Motor neuron (in vitro differentiated cells): ENCODE measurements at regions not wholly inside any gene's neighbourhood (a gene's known extent, or its start where the extent isn't known, plus 50 kb on each side); places are given as distances from the start of the nearest gene placed in this dataset.
A peak's percentile ranks its signal among the peaks of the same experiment; 100 is the strongest.
"Not testable (repeated sequence)": the region's sequence is repeated elsewhere in the genome, so short reads cannot be mapped to it uniquely, and the experiment has no call there.

Source experiments
- ATAC-seq, 8 experiments: fragments of 200-7000 bp; cut with Tn5 transposase; replicated peaks in 6 of 8; 2 replicates each; pipeline ENCODE4 v1.8.0; 2021; ENCODE audit warnings: mild to moderate bottlenecking in 8 of 8, moderate library complexity in 8 of 8
- H3K27ac ChIP-seq, 2 donors: fragments of 250-450 bp; sonication (Bioruptor Pico); 2 replicates each; pipeline ENCODE4 v1.9.0; 2021; ENCODE audit warnings: antibody characterized with exemption in 2 of 2, mild to moderate bottlenecking in 2 of 2, moderate library complexity in 1 of 2
- H3K4me1 ChIP-seq, 2 donors: fragments of 250-450 bp; sonication (Bioruptor Pico); replicated peaks in 1 of 2; 2 replicates each; pipeline ENCODE4 v1.6.1; 2021; ENCODE audit warnings: antibody characterized with exemption in 2 of 2, mild to moderate bottlenecking in 2 of 2, moderate library complexity in 1 of 2
- H3K4me3 ChIP-seq, 5 donors: fragments of 250-450 bp; sonication (Bioruptor Pico); 2 replicates each; pipeline ENCODE4 v1.9.0; 2021; ENCODE audit warnings: antibody characterized with exemption in 5 of 5, mild to moderate bottlenecking in 5 of 5, moderate library complexity in 4 of 5
- WGBS, 10 experiments: fragments of 450-650 bp; shearing (Covaris generic); methylation state at CpG; one replicate each; pipeline ENCODE4 v1.0.0; 2022; 5-methylcytosine and 5-hydroxymethylcytosine counted together
- in situ Hi-C, 9 experiments: fragments of 400-800 bp; cut with MboI; loops; one replicate each; pipeline ENCODE4 v1.15.0; 2021; ENCODE audit warnings: low sequenced_read_pairs in 9 of 9, low pct_unique_long_range_greater_than_20kb in 2 of 9; ENCODE audit not compliant: unreplicated experiment in 9 of 9

DNA sequence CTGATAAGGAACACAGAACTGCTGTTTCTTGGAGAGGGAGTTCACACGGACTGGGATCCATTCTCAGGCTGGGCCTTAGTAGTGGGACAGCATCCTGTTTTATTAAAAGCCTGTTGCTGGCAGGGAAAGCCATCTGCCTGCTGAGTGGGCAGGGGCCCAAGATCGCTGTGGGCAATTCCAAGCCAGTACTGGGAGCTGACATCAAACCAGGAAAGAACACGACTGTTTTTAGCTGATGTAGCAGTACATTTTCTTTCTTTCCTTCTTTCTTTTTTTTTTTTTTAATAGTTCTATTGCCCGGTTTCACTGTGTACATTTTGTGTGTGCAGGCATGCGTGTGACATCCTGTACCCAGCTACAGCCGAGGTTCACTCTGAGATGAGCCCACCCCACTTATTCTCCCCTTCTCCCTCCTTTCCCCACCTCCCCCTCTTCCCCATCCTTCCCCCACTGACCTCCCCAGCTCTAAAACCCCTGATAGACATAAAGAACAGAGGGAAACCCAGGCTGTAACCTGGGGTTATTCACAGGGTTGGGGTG is 143.5 kb upstream of the PLGLB2 start:
- ATAC-seq: peak in 7 of 8 experiments; percentile 38 to 69 (median 43)

DNA sequence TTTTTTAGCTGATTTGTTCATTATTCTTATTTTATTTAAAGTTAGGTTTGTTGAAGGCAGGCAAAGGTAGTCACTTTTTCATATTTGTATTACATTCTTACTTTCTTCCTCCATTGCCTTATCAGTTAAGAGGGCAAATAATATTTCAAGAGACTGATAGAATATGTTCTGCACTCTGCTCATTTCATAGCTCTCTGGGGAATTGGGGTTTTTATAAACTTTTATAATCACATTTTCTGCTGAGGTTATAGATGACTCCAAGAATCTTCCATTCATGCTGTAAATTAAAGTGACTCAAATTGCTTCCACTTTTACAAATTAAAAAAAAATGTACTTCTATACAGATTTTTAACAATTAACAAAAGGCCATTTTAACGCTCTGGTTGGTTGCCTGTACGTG is 142.9 kb upstream of the PLGLB2 start:
- H3K4me1 ChIP-seq, H3K27ac ChIP-seq, H3K4me3 ChIP-seq, ATAC-seq, in situ Hi-C loops: not testable (repeated sequence)
- no CpG with 5 or more reads among the region's 2 CpGs for WGBS, 10 experiments

More for the DNA sequence above, 143.5 kb upstream of the PLGLB2 start:
- H3K4me1 ChIP-seq, H3K27ac ChIP-seq, in situ Hi-C loops, H3K4me3 ChIP-seq: not testable (repeated sequence)
- WGBS, 10 experiments: no CpG with 5 or more reads among the region's 6 CpGs

DNA sequence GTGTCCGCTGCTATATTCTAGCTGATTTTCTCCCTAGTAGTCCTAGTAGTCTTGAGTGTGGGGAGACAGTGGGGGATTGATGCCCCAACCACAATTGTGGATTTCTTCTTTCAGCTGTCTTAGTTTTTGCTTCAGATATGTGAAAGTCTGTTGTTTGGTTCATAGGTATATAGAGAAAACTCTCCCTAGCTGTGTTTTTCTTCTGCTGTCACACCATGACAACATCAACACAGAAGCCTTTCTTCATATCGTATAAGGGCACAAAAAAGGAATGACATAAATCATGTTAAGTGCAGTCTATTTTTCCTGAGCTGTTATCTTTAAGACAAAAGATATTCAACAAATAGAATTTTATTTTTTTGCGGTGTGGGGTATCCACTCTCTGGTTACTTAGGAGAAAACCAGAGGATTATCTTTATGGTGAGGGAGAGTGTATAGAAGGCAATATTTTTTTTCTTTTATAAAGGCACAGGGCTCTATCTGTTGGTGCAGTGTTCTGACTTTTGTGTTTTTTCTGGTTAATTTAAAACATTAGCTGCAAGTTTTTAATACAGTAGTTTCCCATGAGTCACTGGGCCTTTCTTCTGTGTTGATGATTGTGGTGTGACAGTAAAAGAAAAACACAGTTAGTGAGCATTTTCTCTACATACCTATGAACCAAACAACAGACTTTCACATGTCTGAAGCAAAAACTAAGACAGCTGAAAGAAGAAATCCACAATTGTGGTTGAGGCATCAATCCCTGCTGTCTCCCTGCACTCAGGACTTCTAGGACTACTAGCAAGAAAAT is 139.3 kb upstream of the PLGLB2 start:
- peak in 2 of 8 experiments; percentile 37 to 54 for ATAC-seq
- WGBS, 10 experiments: no CpG with 5 or more reads among the region's 3 CpGs
- H3K27ac ChIP-seq, in situ Hi-C loops, H3K4me3 ChIP-seq, H3K4me1 ChIP-seq: not testable (repeated sequence)

DNA sequence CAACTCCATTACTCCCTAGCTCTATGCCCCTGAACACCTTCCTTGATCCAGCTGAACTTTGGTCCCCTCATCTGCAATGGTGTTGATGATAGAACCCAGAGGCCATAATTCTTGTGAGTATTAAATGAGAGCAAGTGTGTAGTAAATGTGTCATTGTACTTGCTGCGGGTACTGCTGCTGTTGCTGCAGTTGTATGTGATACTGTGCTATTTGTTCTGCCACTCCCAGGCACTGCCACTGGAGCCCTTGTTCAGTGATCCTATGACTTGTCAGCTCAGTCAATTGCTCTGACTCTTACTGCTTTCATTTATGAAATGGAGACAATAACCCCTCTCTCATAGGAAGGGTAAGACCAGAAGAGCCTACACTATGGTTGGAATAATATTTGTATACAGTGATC is 136.9 kb upstream of the PLGLB2 start:
- WGBS, 10 experiments: no CpG with 5 or more reads among the region's 1 CpG
- ATAC-seq, in situ Hi-C loops, H3K27ac ChIP-seq, H3K4me1 ChIP-seq, H3K4me3 ChIP-seq: not testable (repeated sequence)

DNA sequence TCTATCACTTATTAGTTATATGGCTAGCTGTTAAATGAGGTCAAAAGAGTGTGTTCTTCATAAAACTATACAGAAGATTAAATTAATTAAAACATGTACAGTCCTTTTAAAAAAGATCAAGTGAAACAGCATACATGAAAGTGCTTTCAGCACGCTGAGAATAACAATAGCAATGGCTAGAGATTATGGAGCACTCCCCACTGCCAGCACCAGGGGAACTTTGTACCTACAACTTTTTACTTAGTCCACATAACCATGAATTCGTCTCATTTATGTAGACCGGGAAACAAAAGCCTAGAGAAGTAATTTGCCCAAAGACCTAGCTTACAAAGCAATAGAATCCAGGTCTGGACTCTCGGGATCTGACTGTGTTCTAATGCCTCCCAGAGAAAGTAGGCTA is 136.5 kb upstream of the PLGLB2 start:
- no CpG with 5 or more reads among the region's 4 CpGs for WGBS, 10 experiments
- H3K4me3 ChIP-seq, in situ Hi-C loops, H3K4me1 ChIP-seq, ATAC-seq, H3K27ac ChIP-seq: not testable (repeated sequence)

DNA sequence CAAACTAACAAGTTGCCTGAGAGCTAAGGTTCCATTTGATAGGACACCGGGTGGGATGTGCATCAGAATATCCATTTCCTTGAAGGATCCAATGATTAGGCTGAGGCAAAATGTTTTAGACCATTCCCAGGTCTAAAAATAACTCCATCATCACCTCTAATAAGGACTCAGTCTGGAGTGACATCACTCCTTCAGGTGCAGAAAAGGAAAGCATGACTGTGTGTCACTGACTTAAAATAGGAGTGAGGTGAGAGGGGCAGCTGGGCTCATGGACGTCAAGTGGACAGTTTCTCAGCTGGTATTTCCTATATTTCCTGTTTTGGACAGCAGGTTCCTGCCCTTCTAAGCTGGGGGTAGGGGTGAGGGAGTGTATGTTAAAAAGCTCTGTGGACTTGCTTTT is 135.9 kb upstream of the PLGLB2 start:
- H3K27ac ChIP-seq, H3K4me3 ChIP-seq, H3K4me1 ChIP-seq, in situ Hi-C loops: not testable (repeated sequence)
- WGBS, 10 experiments: no CpG with 5 or more reads among the region's 2 CpGs
- ATAC-seq: peak in 3 of 8 experiments; percentile 3 to 79 (median 62)

DNA sequence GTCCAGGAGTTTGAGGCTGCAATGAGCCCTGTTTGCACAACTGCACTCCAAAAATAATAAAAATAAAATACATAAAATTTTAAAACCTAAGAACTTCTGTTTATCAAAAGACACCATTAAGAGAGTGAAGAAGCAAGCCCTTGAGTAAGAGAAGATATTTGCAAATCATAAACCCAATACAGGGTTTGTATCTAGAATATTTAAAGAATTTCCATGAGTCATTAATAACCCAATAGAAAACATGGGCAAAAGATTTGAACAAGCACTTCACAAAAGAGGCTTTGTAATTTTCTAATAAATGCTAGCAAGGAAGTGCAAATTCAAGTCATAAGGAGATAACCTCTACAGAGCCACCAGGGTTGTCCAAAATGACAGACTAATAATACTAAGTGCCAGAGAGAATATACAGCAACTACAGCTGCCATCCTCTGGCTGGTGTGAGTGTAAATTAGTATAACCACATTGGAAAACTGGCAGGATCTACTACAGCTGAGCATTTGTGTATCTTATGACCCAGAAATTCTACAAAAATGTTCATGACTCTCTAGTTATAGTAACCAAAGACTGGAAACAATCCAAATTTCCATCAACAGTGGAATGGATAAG is 133.0 kb upstream of the PLGLB2 start:
- H3K27ac ChIP-seq, H3K4me3 ChIP-seq, in situ Hi-C loops, H3K4me1 ChIP-seq: not testable (repeated sequence)
- peak in 1 of 8 experiments; percentile 25 for ATAC-seq

DNA sequence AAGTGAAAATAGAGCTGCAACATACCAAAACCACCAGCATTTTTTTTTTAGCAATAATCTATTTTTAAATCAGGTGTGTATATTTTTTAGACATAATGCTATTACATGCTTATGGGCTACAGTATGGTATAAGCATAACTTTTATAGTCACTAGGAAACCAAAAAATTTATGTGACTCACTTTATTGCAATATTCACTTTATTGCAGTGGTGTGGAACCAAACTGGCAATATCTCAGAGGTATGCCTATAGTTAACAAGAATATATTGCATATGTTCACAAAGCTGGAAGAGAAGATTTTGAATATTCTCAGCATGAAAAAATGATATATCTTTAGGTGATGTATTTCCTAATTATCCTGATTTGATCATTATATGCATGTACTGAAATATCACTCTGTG is 128.8 kb upstream of the PLGLB2 start:
- in situ Hi-C loops, H3K4me3 ChIP-seq, H3K4me1 ChIP-seq, H3K27ac ChIP-seq: not testable (repeated sequence)
- peak in 4 of 8 experiments; percentile 14 to 91 (median 65) for ATAC-seq

DNA sequence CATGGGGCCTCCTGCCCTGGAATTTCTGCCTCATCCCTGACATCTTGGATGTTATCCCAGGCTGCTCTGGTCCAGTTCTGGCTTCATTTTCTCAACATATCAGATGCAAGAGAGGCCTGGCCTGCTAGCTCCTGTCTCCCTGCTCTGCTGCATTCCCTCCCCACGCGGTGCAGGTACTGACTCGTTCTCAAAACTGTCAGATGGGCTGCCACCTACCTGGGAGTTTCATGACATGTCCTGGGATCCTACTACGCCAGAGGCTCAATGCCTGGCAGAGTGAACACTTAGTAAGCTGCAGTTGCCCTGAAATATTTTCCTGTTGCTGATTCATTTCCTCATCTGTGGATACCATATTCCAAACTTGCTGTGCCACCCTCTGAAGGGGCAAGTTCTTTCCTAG is 126.7 kb upstream of the PLGLB2 start:
- H3K4me1 ChIP-seq, H3K4me3 ChIP-seq, H3K27ac ChIP-seq, ATAC-seq, in situ Hi-C loops: not testable (repeated sequence)
- no CpG with 5 or more reads among the region's 4 CpGs for WGBS, 10 experiments

DNA sequence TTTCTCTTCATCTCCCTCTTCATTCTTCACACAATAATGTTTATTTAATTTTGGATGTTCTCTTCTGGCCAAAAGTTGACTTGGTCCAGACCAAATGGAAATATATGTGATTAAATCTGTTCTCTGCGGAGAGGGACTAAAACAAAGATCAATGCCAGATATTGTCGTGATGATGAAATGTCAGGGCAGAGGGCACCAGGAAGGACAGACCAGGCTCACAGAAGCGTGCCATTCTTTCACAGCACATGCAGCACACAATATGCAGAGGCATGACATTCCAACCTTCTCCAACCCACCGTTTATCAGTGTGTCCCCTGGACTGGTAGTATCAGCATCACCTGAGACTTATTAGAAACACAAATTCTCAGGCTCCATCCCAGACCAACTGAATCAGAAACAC is 125.2 kb upstream of the PLGLB2 start:
- ATAC-seq, in situ Hi-C loops, H3K4me3 ChIP-seq, H3K27ac ChIP-seq, H3K4me1 ChIP-seq: not testable (repeated sequence)
- no CpG with 5 or more reads among the region's 4 CpGs for WGBS, 10 experiments

DNA sequence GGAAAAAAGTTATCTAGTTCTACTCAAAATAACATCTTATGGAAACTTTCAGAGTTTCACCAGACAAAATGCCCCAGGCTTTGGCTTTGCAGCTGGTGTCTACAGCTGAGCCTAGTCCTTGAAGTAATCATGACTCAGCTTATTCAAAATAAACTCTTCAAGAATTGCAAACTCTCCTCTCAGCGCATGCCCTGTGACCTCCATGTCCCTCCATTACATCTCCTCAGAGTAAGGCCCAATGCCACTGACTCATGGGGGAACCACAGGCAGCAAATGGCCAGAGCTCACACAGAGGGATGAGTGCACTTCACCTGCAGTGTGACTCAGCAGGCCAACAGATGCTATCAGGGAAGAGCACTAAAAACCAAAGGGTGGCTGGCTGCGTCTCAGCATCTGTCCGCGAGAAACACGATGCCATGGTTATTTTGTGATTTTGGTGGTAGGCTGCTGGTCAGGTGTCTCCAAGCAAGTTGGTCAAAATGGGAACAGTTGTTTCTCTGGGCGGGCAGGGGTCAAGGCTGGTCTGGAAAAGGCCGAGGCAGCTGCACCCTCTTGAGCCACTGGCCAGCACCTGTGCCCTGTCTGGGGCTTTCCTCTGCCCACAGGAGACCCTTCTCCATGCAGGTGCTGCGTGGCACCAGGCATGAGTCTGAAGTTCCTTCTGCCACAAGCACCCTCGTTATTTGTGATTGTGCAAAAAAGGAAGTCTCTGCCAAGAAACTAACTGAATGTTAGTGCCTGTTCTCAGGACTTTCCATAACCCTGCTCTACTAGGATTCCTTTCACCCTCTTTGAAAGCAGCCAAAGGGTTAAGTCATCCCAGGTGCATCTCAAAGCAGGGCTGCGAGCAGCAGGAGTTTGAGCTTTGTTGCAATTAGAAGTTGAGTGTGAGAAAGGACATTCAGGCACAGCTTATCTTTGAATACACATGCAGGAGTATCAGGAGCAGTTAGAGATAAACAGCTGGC is 118.1 kb upstream of the PLGLB2 start:
- in situ Hi-C loops, H3K4me3 ChIP-seq: not testable (repeated sequence)
- ATAC-seq: peak; percentile 78 to 99 (median 94)

DNA sequence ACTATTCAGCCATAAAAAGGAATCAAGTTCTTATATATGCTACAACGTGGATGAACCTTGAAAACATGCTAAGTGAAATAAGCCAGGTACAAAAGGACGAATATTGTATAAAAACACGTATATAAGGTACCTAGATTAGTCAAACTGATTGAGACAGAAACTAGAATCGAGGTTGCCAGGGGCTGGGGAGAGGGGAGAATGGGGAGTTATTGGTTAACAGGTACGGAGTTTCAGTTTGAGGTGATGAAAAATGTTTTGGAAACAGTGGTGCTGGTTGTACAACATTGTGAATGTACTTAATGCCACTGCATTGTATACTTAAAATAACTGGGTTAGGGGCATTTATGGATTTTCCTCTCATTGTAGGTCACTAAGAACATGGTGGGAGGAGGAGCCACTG is 117.0 kb upstream of the PLGLB2 start:
- in situ Hi-C loops, H3K4me3 ChIP-seq, H3K4me1 ChIP-seq, ATAC-seq, H3K27ac ChIP-seq: not testable (repeated sequence)
- WGBS, 10 experiments: no CpG with 5 or more reads among the region's 5 CpGs

More for the DNA sequence above, 118.1 kb upstream of the PLGLB2 start:
- no CpG with 5 or more reads among the region's 10 CpGs for WGBS, 10 experiments
- not testable (repeated sequence) for H3K27ac ChIP-seq, H3K4me1 ChIP-seq

DNA sequence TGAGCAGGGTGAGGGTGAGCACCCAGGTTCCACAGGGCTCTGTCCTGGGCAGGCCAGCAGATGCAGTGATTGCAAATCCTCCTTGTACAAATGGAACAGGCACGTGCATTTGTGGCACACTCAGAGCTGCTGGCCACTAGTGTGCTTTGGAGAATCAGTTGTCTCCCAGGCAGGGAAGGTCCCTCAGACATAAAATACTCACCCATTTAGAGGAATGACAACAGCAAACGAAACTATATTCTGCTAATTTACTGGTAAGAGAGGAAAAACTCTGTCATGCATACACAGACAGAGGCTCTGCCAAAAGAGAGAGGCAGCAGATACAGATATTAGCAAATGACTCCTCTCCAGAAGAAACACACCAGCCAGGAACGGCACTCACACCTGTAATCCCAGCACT is 116.5 kb upstream of the PLGLB2 start:
- H3K4me3 ChIP-seq, H3K27ac ChIP-seq, in situ Hi-C loops, H3K4me1 ChIP-seq, ATAC-seq: not testable (repeated sequence)
- WGBS, 10 experiments: 0% methylated on average over 1 of the region's 3 CpGs; no CpG with 5 or more reads in 9 of the 10 experiments
